Mesothelial cell of epicardium (in vitro differentiated cells): ENCODE measurements at regions not wholly inside any gene's neighbourhood (a gene's known extent, or its start where the extent isn't known, plus 50 kb on each side); places are given as distances from the start of the nearest gene placed in this dataset.
"Not testable (repeated sequence)": the region's sequence is repeated elsewhere in the genome, so short reads cannot be mapped to it uniquely, and the experiment has no call there.

Experiments
- DNase-seq, 2 experiments: peaks; one replicate each; pipeline ENCODE4 v3.0.0; 2021; ENCODE audit warnings: low spot score in 2 of 2; ENCODE audit not compliant: unreplicated experiment in 2 of 2
- H3K27ac Mint-ChIP-seq: 2 replicates; pipeline ENCODE4 v1.8.0; 2021; ENCODE audit warnings: mixed read lengths
- H3K27me3 Mint-ChIP-seq: 2 replicates; pipeline ENCODE4 v1.8.0; 2021; ENCODE audit warnings: low read depth, mixed read lengths
- H3K36me3 Mint-ChIP-seq: 2 replicates; pipeline ENCODE4 v1.8.0; 2021; ENCODE audit warnings: mixed read lengths
- H3K4me1 Mint-ChIP-seq: 2 replicates; pipeline ENCODE4 v1.8.0; 2021; ENCODE audit warnings: mixed read lengths
- H3K4me3 Mint-ChIP-seq: 2 replicates; pipeline ENCODE4 v1.8.0; 2021; ENCODE audit warnings: mild to moderate bottlenecking, moderate library complexity, mixed read lengths
- H3K9me3 Mint-ChIP-seq: 2 replicates; pipeline ENCODE4 v1.8.0; 2021; ENCODE audit warnings: mixed read lengths
- CTCF ChIP-seq: fragments of 200-600 bp; sonication (generic); IDR thresholded peaks from one replicate; pipeline ENCODE4 v1.5.0; 2021; ENCODE audit warnings: antibody characterized with exemption; ENCODE audit not compliant: unreplicated experiment

- no peak for TF ChIP-seq CTCF
- DNase-seq: no peak
- Mint-ChIP-seq H3K4me3 (no peak overlapping the region), H3K27ac (no peak overlapping the region), H3K36me3 (no peaks in the 10 kb centered on the region), H3K4me1 (peaks cover 12% of the 10 kb centered on the region), H3K27me3 (peaks cover 2% of the 10 kb centered on the region), H3K9me3 (no peaks in the 10 kb centered on the region)
These were observed 164.1 kb downstream of the UQCRFS1 start for GRCh38 chr19:29048873-29049272.

DNA sequence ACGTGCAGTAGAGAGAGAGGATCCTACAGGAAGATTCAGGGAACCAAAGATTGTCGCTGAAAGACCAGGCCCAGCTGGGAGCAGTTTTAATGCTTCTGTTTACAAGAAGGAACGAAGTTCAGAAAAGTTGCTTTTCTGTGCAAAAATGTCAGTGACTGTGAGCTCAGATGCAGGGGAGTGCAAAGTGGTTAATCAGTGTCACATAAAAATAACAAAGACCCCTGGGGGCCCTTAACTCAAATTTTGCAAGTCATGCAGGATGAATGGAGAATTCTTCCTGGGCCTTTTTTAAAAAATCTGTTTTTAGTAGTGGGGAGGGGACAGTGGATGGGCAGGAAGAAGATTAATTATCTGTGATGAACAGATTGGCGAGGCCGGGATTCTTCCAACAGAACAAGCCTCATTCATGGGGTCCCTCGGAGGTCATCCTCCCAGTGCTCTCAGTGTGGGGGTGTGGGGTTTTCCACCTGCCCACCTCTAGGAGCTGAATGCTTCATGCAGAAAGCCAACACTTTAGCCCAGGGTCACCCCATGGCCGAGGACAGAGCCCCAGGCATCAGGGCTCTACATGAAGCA lies 167.2 kb downstream of the UQCRFS1 start:
- H3K9me3 Mint-ChIP-seq: no peaks in the 10 kb centered on the region
- H3K27ac Mint-ChIP-seq: peak overlapping the region; percentile 85
- DNase-seq: no peak
- H3K36me3 Mint-ChIP-seq: no peaks in the 10 kb centered on the region
- H3K27me3 Mint-ChIP-seq: no peaks in the 10 kb centered on the region
- no peak overlapping the region for H3K4me3 Mint-ChIP-seq
- TF ChIP-seq CTCF: no peak
- peaks cover 14% of the 10 kb centered on the region for H3K4me1 Mint-ChIP-seq

GRCh38 chr19:29044037-29044436 lies 168.9 kb downstream of the UQCRFS1 start:
- no peaks in the 10 kb centered on the region for H3K27me3 Mint-ChIP-seq
- TF ChIP-seq CTCF: no peak
- no peaks in the 10 kb centered on the region for H3K36me3 Mint-ChIP-seq
- H3K4me1 Mint-ChIP-seq: peaks cover 20% of the 10 kb centered on the region
- no peak overlapping the region for H3K4me3 Mint-ChIP-seq
- H3K9me3 Mint-ChIP-seq: no peaks in the 10 kb centered on the region
- DNase-seq: no peak
- H3K27ac Mint-ChIP-seq: no peak overlapping the region

DNA sequence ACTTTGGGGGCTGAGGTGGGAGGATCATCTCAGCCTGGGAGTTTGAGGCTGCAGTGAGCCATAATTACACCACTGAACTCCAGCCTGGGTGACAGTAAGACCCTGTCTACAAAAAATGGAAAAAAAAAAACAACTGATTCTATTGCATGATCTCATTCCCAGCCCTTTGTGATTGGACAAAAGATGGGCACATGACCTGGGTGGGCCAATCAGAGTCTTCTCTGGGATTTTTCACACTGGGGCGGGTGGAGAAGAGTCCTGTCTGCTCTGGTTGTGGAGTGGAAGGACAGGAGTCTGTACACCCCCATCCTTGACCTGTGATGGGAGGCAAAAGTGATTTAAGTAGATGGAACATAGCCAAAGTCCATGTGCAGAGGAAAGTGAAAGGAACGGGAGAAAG lies 170.5 kb downstream of the UQCRFS1 start:
- TF ChIP-seq CTCF: no peak
- Mint-ChIP-seq H3K4me3 (no peak overlapping the region), H3K36me3 (no peaks in the 10 kb centered on the region), H3K27me3 (peaks cover 7% of the 10 kb centered on the region), H3K27ac (no peak overlapping the region), H3K9me3 (no peaks in the 10 kb centered on the region), H3K4me1 (peaks cover 20% of the 10 kb centered on the region)
- DNase-seq: no peak

GRCh38 chr19:29040951-29041350 lies 172.0 kb downstream of the UQCRFS1 start:
- no peak for DNase-seq
- TF ChIP-seq CTCF: no peak
- H3K36me3 Mint-ChIP-seq: no peaks in the 10 kb centered on the region
- no peak overlapping the region for H3K4me3 Mint-ChIP-seq
- peaks cover 17% of the 10 kb centered on the region for H3K4me1 Mint-ChIP-seq
- peaks cover 14% of the 10 kb centered on the region for H3K27me3 Mint-ChIP-seq
- no peaks in the 10 kb centered on the region for H3K9me3 Mint-ChIP-seq
- H3K27ac Mint-ChIP-seq: no peak overlapping the region

- Mint-ChIP-seq H3K27me3 (peaks cover 18% of the 10 kb centered on the region), H3K4me3 (no peak overlapping the region), H3K9me3 (no peaks in the 10 kb centered on the region), H3K4me1 (peaks cover 10% of the 10 kb centered on the region), H3K27ac (no peak overlapping the region), H3K36me3 (no peaks in the 10 kb centered on the region)
- TF ChIP-seq CTCF: no peak
- DNase-seq: no peak
These were observed 172.7 kb downstream of the UQCRFS1 start for GRCh38 chr19:29040292-29040691.

- H3K4me3 Mint-ChIP-seq, H3K4me1 Mint-ChIP-seq, H3K9me3 Mint-ChIP-seq, DNase-seq, H3K36me3 Mint-ChIP-seq, H3K27ac Mint-ChIP-seq: not testable (repeated sequence)
- H3K27me3 Mint-ChIP-seq: peaks cover 23% of the 10 kb centered on the region
These were observed 173.9 kb downstream of the UQCRFS1 start for GRCh38 chr19:29039036-29039435.
